Aorta (tissue), 5 donors: ENCODE measurements at regions not wholly inside any gene's neighbourhood (a gene's known extent, or its start where the extent isn't known, plus 50 kb on each side); places are given as distances from the start of the nearest gene placed in this dataset.
A peak's percentile ranks its signal among the peaks of the same experiment; 100 is the strongest.

Experiments
- ATAC-seq: fragments of 200-7000 bp; cut with Tn5 transposase; one replicate; pipeline ENCODE4 v1.9.1; 2022; ENCODE audit warnings: moderate library complexity; ENCODE audit not compliant: low FRiP score
- DNase-seq, 2 donors: peaks; one replicate each; pipeline ENCODE4 v3.0.0-alpha.2; 2020
- H3K27ac ChIP-seq, 2 donors: one replicate each; pipeline ENCODE4 v1.5.1; 2013; ENCODE audit warnings: low read length in 2 of 2, mild to moderate bottlenecking in 2 of 2, moderate library complexity in 2 of 2, control low read depth in 1 of 2, inconsistent platforms in 1 of 2, low read depth in 1 of 2
- H3K27me3 ChIP-seq, 2 donors: one replicate each; pipeline ENCODE4 v1.6.1; 2013; ENCODE audit warnings: control low read depth in 1 of 2, low read length in 1 of 2, mild to moderate bottlenecking in 1 of 2, moderate library complexity in 1 of 2; ENCODE audit not compliant: insufficient read depth in 2 of 2, control insufficient read depth in 1 of 2
- H3K36me3 ChIP-seq, 2 donors: one replicate each; pipeline ENCODE4 v1.6.1; 2013; ENCODE audit warnings: control low read depth in 1 of 2, low read length in 1 of 2, mild to moderate bottlenecking in 1 of 2; ENCODE audit not compliant: insufficient read depth in 2 of 2, control insufficient read depth in 1 of 2
- H3K4me1 ChIP-seq, 2 donors: one replicate each; pipeline ENCODE4 v1.6.1; 2013; ENCODE audit warnings: low read length in 2 of 2, control low read depth in 1 of 2, mild to moderate bottlenecking in 1 of 2, moderate library complexity in 1 of 2; ENCODE audit not compliant: insufficient read depth in 2 of 2, control insufficient read depth in 1 of 2
- H3K4me3 ChIP-seq, 2 donors: one replicate each; pipeline ENCODE4 v1.5.1; 2013; ENCODE audit warnings: low read length in 2 of 2, control low read depth in 1 of 2, mild to moderate bottlenecking in 1 of 2
- H3K9me3 ChIP-seq: one replicate; pipeline ENCODE4 v1.6.1; 2013; ENCODE audit warnings: mild to moderate bottlenecking, low read length; ENCODE audit not compliant: control insufficient read depth
- WGBS, 2 donors: extraction: QIAGEN DNeasy Blood & Tissue Kit; methylation state at CpG; one replicate each; pipeline ENCODE4 v1.1.7; 2013; 5-methylcytosine and 5-hydroxymethylcytosine counted together
- intact Hi-C, 2 donors: fragments of 100-400 bp; cut with DNase I; formaldehyde crosslinking; loops; one replicate each; pipeline versions ENCODE4 v1.14.2 to v1.15.0; 2022
- donor health status: healthy with polysubstance abuse.
- donor health status: Bipolar disorder and iron deficiency.
- donor health status: DM: no; HTN: no; CAD: no.
- donor health status: DM: no; HTN: no; CAD: no.
- donor health status: DM: yes; HTN: yes; CAD: no.

DNA sequence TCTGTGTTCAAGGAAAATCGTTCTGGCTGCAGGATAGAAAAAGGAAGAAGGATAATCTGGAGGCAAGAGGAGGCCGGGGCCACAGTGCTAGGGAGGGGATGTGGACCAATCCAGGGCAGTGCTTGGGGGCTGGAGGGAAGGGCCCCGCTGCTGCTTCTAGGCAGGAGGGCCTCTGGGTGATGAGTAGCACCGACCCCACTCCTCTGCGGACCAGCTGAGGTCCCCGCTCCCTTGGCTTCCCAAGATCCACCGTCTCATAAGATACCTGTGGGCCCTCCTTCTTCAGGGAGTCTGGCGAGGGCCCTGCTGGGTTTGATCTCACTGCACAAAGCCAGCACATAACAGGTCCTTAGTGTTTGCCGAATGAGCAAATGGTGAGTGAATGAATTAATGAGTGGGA is 93.5 kb upstream of the MVB12B start:
- no peak overlapping the region for H3K4me3 ChIP-seq
- DNase-seq (no peak), ATAC-seq (no peak)
- H3K36me3 ChIP-seq: no peaks in the 10 kb centered on the region
- 86 to 88% methylated on average over 9 of the region's 9 CpGs for WGBS, 2 donors
- H3K4me1 ChIP-seq: no peaks in the 10 kb centered on the region
- intact Hi-C loops: no loop called here
- no peaks in the 10 kb centered on the region for H3K27me3 ChIP-seq
- no peak overlapping the region for H3K27ac ChIP-seq
- H3K9me3 ChIP-seq: no peaks in the 10 kb centered on the region

DNA sequence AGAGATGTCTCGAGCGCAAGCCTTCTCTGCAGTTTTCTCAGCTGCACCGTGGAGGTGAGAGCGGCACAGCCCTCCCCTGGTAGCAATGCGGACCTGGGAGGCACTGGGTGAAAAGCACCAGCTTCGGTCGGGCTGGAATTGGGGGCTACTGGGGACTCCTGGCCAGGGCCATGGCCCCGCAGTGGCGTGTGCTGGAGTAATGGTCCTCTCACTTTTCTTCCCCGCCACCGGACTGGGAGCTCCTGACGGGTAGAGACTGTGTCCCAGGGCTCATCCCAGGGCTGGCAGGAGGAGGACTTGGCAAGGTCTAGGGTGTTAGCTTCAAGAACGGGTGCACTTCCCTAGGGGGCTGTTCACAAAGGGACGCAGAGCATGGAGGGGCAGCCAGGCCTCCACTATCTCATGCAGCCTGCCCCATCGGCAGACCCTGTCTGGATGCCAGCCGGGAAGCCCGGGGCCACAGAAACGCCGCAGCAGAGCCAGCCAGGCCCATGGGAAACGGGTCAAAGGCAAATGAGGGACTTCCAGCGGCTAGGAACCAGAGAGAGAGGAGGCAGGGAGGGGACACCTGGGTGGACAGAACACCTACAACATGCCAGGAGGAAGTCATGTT is 92.6 kb upstream of the MVB12B start:
- ATAC-seq (no peak), DNase-seq (no peak)
- Histone ChIP-seq H3K9me3 (no peaks in the 10 kb centered on the region), H3K36me3 (no peaks in the 10 kb centered on the region), H3K27me3 (no peaks in the 10 kb centered on the region), H3K4me3 (no peak overlapping the region), H3K4me1 (no peaks in the 10 kb centered on the region), H3K27ac (no peak overlapping the region)
- intact Hi-C loops: no loop called here
- WGBS, 2 donors: 82 to 85% methylated on average over 21 of the region's 21 CpGs

DNA sequence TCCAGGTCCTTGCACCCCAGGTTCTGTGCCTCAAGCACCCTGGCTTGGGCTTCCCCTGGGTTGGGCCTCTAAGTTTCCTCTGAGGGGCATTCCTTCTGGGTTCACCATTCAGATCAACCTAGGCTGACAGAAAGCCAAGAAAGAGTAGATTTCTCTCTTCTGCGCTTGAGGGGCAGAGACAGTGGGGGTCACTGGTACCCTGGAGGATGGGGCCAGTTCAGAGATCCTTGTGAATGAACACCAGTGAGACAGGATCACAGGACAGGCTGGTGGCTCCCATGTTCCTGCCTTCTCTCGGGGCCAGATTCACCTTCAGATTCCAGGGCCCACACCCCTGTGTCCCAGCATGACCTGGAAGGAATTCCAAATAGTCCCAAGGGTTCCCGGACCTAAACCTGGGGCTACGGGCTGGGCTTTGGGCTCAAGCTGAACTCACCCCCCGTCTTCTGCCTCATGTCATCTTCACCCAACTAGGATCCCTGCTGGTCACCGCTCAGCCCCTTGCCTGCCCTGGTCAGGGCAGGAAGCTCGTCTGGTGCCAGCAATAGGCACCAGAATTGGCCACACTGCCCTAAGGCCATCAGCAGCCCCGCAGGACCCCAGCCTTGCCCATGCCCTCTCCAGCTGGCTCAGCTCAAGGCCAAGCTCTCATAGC is 91.8 kb upstream of the MVB12B start:
- H3K36me3 ChIP-seq: no peaks in the 10 kb centered on the region
- 81 to 82% methylated on average over 8 of the region's 8 CpGs for WGBS, 2 donors
- H3K27ac ChIP-seq: no peak overlapping the region
- no peaks in the 10 kb centered on the region for H3K9me3 ChIP-seq
- no peaks in the 10 kb centered on the region for H3K4me1 ChIP-seq
- intact Hi-C loops: no loop called here
- H3K27me3 ChIP-seq: no peaks in the 10 kb centered on the region
- DNase-seq (no peak), ATAC-seq (no peak)
- no peak overlapping the region for H3K4me3 ChIP-seq

DNA sequence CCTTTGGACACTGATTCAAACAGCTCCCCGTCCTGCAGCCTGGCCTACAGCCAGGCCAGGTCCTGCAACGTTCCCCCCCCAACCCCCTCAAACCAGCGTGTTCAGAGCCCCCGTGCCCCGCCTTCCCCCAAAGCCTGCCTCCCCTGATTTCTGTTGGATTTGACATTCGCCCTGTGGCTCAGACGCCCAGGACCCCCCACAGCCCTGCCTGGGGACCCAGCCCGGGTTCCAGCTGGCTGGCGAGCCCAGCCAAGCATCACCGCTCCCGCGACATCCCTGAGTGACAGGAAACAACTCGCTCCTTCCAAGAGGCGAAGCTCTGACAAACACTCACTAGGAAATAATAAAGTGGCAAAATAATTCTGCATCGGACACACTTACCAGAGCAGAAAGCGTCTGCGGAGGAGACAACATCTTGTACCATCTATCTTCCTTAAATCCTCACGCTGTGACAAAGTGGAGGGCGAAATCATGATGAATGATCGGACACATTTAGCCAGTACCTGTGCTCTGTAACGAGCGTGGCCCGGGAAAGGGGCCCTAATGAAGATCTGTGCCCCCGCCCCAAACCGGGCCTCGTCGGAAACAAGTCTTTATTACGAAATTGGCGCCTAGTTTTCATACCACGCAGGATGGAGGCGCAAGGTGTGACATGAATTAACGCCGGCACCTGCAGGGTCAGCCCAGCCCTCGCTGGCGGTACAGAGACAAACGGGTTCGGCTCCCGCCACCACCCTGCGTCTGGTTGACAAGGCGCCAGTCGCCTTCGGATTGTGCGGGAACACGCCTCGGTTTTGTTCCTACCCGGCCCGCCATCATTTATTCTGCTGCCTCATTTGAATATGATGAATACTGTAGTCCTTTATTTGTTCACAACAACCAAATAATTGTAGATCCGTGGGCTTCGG is 91.0 kb upstream of the MVB12B start:
- Histone ChIP-seq H3K27me3 (no peaks in the 10 kb centered on the region), H3K27ac (no peak overlapping the region), H3K4me1 (no peaks in the 10 kb centered on the region), H3K36me3 (no peaks in the 10 kb centered on the region), H3K9me3 (no peaks in the 10 kb centered on the region), H3K4me3 (no peak overlapping the region)
- DNase-seq (no peak), ATAC-seq (no peak)
- intact Hi-C loops: no loop called here
- 80 to 81% methylated on average over 49 of the region's 49 CpGs for WGBS, 2 donors

DNA sequence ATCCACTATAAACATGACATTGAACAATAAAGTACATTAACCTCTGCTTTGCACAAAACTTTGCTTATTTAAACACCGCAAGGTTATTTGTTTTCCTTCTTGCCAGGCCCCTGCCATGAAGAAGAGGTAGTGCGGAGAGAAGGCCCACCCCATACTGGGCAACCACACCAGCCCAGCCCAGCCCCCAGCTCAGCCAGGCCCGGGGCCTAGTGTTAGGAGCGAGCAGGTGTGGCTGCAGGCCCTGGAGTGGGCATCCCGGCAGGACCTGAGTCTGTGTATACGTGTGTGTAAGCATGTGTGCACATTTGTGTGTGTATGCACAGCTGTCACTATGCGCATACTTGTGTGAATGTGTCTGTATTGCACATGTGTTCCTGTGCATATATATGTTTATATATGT is 90.4 kb upstream of the MVB12B start:
- Histone ChIP-seq H3K9me3 (no peaks in the 10 kb centered on the region), H3K27ac (no peak overlapping the region), H3K36me3 (no peaks in the 10 kb centered on the region), H3K4me1 (no peaks in the 10 kb centered on the region), H3K4me3 (no peak overlapping the region), H3K27me3 (no peaks in the 10 kb centered on the region)
- intact Hi-C loops: no loop called here
- WGBS, 2 donors: 83 to 89% methylated on average over 7 of the region's 7 CpGs
- ATAC-seq (no peak), DNase-seq (no peak)

DNA sequence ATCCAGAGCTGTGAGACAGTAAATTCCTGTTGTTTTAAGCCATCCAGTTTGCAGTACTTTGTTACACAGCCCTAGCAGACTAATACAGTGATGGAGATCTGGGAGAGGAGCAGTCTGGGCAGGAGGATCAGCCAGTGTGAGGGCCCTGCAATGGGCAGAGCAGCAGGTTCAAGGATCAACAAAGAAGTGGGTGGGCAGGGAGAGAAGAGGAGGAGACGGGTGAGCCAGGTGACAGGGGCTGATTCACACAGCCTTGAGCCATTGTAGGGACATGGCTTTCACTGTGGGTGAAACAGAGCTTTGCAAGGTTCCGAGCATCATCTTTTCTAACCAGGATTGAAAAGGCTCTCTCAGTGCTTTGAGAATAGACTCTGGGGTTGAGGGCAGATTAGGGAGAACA is 88.2 kb upstream of the MVB12B start:
- Histone ChIP-seq H3K36me3 (no peaks in the 10 kb centered on the region), H3K4me3 (no peak overlapping the region), H3K9me3 (no peaks in the 10 kb centered on the region), H3K4me1 (no peaks in the 10 kb centered on the region), H3K27me3 (no peaks in the 10 kb centered on the region), H3K27ac (no peak overlapping the region)
- DNase-seq (no peak), ATAC-seq (no peak)
- WGBS, 2 donors: 83 to 88% methylated on average over 2 of the region's 2 CpGs
- intact Hi-C loops: no loop called here

DNA sequence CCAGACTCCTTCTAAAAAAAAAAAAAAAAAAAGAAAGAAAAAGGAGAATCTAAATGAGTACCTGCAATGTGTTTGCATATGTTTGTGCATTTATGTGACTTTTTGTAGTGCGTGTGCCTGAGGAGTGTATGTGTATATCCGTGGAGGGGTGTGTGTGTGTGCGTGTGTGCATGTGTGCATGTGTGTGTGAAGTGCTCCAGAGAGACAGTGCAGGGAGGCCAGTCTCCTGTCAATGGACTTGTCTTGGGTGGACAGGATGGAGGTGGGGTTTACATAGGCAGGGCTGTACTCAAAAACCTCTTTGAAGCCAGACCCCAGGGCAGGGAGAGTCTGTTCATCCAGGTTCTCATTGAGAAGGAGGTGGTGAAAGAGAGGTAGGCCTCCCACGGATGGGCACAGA is 87.1 kb upstream of the MVB12B start:
- H3K27ac ChIP-seq: no peak overlapping the region
- 93 to 95% methylated on average over 4 of the region's 4 CpGs for WGBS, 2 donors
- no peaks in the 10 kb centered on the region for H3K9me3 ChIP-seq
- no peaks in the 10 kb centered on the region for H3K27me3 ChIP-seq
- no peaks in the 10 kb centered on the region for H3K4me1 ChIP-seq
- H3K4me3 ChIP-seq: no peak overlapping the region
- intact Hi-C loops: no loop called here
- peak; percentile 36 for ATAC-seq
- H3K36me3 ChIP-seq: no peaks in the 10 kb centered on the region
- no peak for DNase-seq

DNA sequence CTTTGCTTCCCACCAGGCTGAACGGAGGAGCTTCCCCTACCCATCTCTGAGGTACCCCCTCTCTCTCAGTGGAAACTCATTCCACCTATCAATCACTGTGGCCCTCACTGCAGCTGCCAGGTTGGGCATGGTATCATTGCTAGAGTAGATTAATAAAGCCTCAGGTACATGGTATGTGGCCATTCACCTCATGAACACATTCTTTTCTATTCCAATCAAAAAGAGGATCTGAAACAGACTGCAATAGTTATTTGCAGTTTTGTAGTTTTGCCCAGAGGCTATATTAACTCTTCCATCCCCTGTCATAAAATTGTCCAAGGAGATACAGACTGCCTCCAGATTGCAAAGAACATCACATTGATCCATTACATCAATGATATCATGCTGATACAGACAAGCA is 85.8 kb upstream of the MVB12B start:
- ATAC-seq (no peak), DNase-seq (no peak)
- H3K27ac ChIP-seq: no peak overlapping the region

More for the DNA sequence above, 85.8 kb upstream of the MVB12B start:
- Histone ChIP-seq H3K36me3 (no peaks in the 10 kb centered on the region), H3K27me3 (no peaks in the 10 kb centered on the region), H3K4me3 (no peak overlapping the region), H3K4me1 (no peaks in the 10 kb centered on the region), H3K9me3 (peaks cover 5% of the 10 kb centered on the region)
- WGBS, 2 donors: 38 to 50% methylated on average over 1 of the region's 1 CpG
- intact Hi-C loops: no loop called here
